ENCODE measurements at regions not wholly inside any gene's neighbourhood (a gene's known extent, or its start where the extent isn't known, plus 50 kb on each side); places are given as distances from the start of the nearest gene placed in this dataset.
A peak's percentile ranks its signal among the peaks of the same experiment; 100 is the strongest.

DNA sequence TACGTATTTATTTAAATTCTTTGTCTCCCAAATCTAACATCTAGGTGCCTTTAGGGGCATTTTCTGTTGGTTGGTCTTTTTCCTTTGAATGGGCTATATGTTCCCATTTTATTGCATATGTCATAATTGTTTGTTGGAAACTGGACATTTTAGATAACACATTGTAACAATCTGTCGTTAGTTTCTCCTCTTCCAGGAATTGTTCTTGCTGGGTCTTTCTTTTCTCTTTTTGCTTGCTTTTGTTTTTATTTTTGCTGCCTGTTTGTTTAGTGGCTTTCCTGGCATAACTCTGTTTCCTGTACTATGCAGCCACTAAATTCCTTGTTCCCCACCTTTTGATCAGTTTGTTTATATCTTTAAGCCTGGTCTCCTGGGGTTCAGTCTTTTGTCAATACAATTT, 244.3 kb upstream of the RTL1 start:
- DNase-seq (ENCODE audit: low read depth): no peak
- H3K4me3 ChIP-seq (ENCODE audit: control insufficient read depth, low read depth, low read length): no peak overlapping the region
- TF ChIP-seq, protein P1, sequence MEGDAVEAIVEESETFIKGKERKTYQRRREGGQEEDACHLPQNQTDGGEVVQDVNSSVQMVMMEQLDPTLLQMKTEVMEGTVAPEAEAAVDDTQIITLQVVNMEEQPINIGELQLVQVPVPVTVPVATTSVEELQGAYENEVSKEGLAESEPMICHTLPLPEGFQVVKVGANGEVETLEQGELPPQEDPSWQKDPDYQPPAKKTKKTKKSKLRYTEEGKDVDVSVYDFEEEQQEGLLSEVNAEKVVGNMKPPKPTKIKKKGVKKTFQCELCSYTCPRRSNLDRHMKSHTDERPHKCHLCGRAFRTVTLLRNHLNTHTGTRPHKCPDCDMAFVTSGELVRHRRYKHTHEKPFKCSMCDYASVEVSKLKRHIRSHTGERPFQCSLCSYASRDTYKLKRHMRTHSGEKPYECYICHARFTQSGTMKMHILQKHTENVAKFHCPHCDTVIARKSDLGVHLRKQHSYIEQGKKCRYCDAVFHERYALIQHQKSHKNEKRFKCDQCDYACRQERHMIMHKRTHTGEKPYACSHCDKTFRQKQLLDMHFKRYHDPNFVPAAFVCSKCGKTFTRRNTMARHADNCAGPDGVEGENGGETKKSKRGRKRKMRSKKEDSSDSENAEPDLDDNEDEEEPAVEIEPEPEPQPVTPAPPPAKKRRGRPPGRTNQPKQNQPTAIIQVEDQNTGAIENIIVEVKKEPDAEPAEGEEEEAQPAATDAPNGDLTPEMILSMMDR (conservative IDR thresholded peaks at IDR 0.05; ENCODE audit: control insufficient read depth, insufficient read depth, low read depth, low read length): no peak

DNA sequence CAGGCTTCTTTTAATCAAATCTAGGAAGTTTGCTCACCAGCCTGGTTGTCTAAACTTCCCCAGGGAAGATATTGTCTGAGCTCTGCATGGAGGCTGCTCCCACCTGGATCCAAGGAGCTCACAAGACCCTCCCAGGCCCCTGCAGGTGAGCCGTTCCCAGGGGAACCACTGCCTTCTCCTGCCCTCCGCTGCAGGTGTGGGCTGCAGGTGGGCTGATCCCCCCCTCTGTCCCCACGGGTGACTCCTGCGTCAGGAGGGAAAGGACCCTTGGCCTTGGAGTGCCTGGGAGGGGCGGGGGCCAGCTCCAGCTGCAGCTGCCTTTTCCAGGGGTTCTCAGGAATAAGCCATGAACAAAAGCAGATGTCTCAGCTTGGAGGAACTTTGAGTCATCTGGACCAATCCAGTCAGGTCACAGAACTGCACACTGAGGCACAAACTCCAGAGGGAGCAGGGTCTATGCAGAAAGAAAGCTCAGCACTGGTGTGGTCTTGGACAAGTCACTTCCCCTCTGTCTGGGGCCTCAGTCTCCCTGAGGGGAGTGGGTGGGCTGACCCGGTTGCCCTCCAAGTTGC, 246.6 kb upstream of the RTL1 start:
- TF ChIP-seq, protein P1 (conservative IDR thresholded peaks at IDR 0.05; ENCODE audit: control insufficient read depth, insufficient read depth, low read depth, low read length): no peak

DNA sequence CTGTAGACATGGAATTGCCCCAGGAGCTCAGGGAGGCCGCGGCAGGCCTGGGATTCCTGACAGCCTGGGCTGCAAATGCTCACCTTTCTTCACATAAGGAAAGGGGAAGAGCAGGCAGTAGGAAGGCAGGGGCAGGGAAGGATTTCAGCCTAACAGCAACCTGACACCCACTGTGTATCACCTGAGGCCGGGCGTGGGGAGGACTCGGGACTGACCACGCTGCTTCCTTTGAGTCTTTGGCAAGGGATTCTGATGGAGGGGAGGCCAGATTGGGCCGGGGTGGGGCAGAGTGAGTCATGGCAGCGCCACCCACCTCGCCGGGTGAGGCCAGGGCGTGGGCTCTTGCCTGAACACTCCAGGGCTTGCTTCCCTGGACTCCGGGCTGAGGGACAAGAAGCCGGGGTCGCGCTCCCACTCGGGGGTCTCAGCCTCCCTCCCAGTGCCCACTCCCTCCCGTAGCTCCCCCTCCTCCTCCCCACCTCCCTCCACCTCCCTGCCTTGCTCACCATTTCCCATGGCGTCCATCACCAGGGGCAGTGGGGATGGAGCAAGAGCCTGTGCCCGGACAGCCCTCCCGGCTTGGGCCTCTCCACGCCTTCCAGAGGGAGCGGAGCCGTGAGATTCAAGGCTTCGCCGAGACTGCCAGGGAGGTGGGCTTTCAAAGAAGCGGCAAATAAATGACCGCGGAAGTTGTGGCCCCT, 247.9 kb upstream of the RTL1 start:
- H3K4me3 ChIP-seq (ENCODE audit: control insufficient read depth, low read depth, low read length): no peak overlapping the region
- peak; percentile 14 for DNase-seq (ENCODE audit: low read depth)
- TF ChIP-seq, protein P1 (conservative IDR thresholded peaks at IDR 0.05; ENCODE audit: control insufficient read depth, insufficient read depth, low read depth, low read length): no peak

More for the DNA sequence above, 246.6 kb upstream of the RTL1 start:
- H3K4me3 ChIP-seq (ENCODE audit: control insufficient read depth, low read depth, low read length): no peak overlapping the region
- DNase-seq (ENCODE audit: low read depth): peak; percentile 1

DNA sequence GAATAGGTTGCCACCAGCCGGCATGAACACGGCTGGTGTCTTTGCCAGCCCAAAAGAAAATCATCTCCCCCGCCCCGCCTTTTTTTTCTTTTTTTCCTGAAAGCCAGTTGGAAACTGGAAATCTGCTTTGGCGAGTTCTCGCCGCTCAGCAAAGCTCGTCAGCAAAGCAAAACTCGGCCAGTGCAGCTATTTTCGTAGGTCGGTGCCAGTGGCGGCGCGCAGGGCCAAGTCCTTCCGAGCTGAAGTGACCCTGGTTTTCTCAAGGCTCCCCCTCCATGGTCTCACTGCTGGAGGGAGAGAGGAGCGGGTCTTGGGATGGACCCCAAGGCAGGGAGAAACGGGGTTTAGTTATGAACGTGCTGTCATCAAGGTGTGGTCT, 248.4 kb upstream of the RTL1 start:
- H3K4me3 ChIP-seq (ENCODE audit: control insufficient read depth, low read depth, low read length): no peak overlapping the region
- TF ChIP-seq, protein P1 (conservative IDR thresholded peaks at IDR 0.05; ENCODE audit: control insufficient read depth, insufficient read depth, low read depth, low read length): no peak
- DNase-seq (ENCODE audit: low read depth): no peak

DNA sequence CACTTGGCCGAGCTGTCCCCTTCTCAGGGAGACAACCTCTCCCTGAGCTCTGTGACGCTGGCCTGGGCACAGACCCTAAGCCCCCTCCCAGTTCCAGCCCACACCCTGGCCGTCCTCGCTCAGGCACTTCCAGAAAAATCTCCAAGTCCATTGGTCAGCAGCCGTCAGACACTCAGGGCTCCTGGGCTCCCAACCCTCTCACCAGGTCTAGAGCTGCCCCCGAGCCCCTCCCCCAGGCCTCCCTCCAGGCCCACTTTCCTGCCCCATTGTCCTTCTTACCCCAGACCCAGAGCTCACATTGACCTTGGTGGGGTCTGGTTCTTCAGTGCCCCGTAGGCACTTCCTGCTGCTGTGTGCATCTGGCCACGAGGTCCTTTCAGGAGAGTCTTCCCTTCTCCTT, 249.3 kb upstream of the RTL1 start:
- DNase-seq (ENCODE audit: low read depth): no peak
- H3K4me3 ChIP-seq (ENCODE audit: control insufficient read depth, low read depth, low read length): no peak overlapping the region
- TF ChIP-seq, protein P1 (conservative IDR thresholded peaks at IDR 0.05; ENCODE audit: control insufficient read depth, insufficient read depth, low read depth, low read length): no peak

DNA sequence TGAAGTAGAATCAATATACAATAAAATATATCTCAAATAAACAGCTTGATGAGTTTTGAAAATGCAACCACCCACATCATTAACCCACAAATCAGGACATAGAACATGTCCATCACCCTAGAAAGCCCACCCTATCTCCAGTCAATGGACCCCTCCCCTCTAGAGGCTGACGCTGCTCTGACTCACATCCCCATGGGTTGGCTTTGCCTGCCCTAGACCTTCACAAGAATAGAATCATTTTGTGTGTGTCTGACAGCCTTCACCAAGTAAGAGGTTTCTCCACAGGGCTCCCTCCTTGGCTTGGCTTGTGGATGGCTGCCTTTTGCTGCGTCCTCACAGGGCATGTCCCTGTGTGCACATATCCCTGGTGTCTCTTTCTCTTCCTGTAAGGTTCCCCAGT, 250.2 kb upstream of the RTL1 start:
- no peak overlapping the region for H3K4me3 ChIP-seq (ENCODE audit: control insufficient read depth, low read depth, low read length)
- DNase-seq (ENCODE audit: low read depth): no peak
- TF ChIP-seq, protein P1 (conservative IDR thresholded peaks at IDR 0.05; ENCODE audit: control insufficient read depth, insufficient read depth, low read depth, low read length): no peak
